Spleen (tissue), 7 donors: ENCODE measurements at regions not wholly inside any gene's neighbourhood (a gene's known extent, or its start where the extent isn't known, plus 50 kb on each side); places are given as distances from the start of the nearest gene placed in this dataset.

Experiments used
- CTCF ChIP-seq, 11 experiments: fragments of 200-600 bp in 7 of 11; fragments of 450-650 bp in 4 of 11; sonication (generic) in 4 of 11; IDR thresholded peaks in 8 of 11; conservative IDR thresholded peaks in 3 of 11; 1 replicate in 7 of 11; 2 replicates in 4 of 11; pipeline versions ENCODE4 v1.4.0 to v1.8.0; 2016 to 2021; ENCODE audit warnings: antibody characterized with exemption in 11 of 11, inconsistent platforms in 4 of 11, mild to moderate bottlenecking in 1 of 11
- POLR2A ChIP-seq, 3 donors: fragments of 450-650 bp; IDR thresholded peaks; one replicate each; pipeline ENCODE4 v1.5.1; 2017; ENCODE audit warnings: antibody characterized with exemption in 3 of 3, mild to moderate bottlenecking in 1 of 3
- POLR2AphosphoS5 ChIP-seq, 3 donors: sonication (generic); formaldehyde crosslinking; IDR thresholded peaks; one replicate each; pipeline ENCODE4 v1.5.1; 2017; ENCODE audit warnings: antibody characterized with exemption in 3 of 3
- donor health status: DM: no; HTN: no; CAD: no; lungs with moderate emphysema.
- donor health status: DM: no; HTN: no; CAD: no.
- donor health status: DM: no; HTN: no; CAD: no.

GRCh38 chr5:144581044-144581443 is 410.4 kb downstream of the KCTD16 start:
- TF ChIP-seq CTCF (IDR thresholded peaks at IDR 0.05 in 8 of 11, conservative IDR thresholded peaks at IDR 0.05 in 3 of 11) (no peak), POLR2A (IDR thresholded peaks at IDR 0.05) (no peak), POLR2AphosphoS5 (IDR thresholded peaks at IDR 0.05) (peak in 2 of 3 donors; percentile 59 to 83)
